Mesendoderm (in vitro differentiated cells): ENCODE measurements at regions not wholly inside any gene's neighbourhood (a gene's known extent, or its start where the extent isn't known, plus 50 kb on each side); places are given as distances from the start of the nearest gene placed in this dataset.
"Not testable (repeated sequence)": the region's sequence is repeated elsewhere in the genome, so short reads cannot be mapped to it uniquely, and the experiment has no call there.

ENCODE experiments used
- DNase-seq: peaks from one replicate; pipeline ENCODE4 v3.0.0; 2013
- H2AK5ac ChIP-seq: 2 replicates; pipeline ENCODE4 v1.6.1; 2013; ENCODE audit warnings: low read length, inconsistent platforms
- H2BK120ac ChIP-seq: 2 replicates; pipeline ENCODE4 v1.6.1; 2013; ENCODE audit warnings: low read depth, mild to moderate bottlenecking, low read length, moderate library complexity, mixed read lengths
- H2BK15ac ChIP-seq: replicated peaks from 2 replicates; pipeline ENCODE4 v1.6.1; 2013; ENCODE audit warnings: low read depth, mild to moderate bottlenecking, moderate library complexity
- H2BK5ac ChIP-seq: 2 replicates; pipeline ENCODE4 v1.6.1; 2013; ENCODE audit warnings: low read length, inconsistent platforms
- H3K18ac ChIP-seq: 2 replicates; pipeline ENCODE4 v1.6.1; 2013; ENCODE audit warnings: mild to moderate bottlenecking, low read length, mixed read lengths
- H3K23ac ChIP-seq: one replicate; pipeline ENCODE4 v1.6.1; 2013; ENCODE audit warnings: low read length
- H3K27ac ChIP-seq: 2 replicates; pipeline ENCODE4 v1.5.1; 2013; ENCODE audit warnings: low read depth, mild to moderate bottlenecking, inconsistent platforms, low read length, moderate library complexity
- H3K27me3 ChIP-seq: 2 replicates; pipeline ENCODE4 v1.6.1; 2013; ENCODE audit warnings: low read length, control low read depth, mild to moderate bottlenecking, inconsistent platforms; ENCODE audit not compliant: insufficient read depth, poor library complexity
- H3K36me3 ChIP-seq: 2 replicates; pipeline ENCODE4 v1.6.1; 2013; ENCODE audit warnings: low read length, inconsistent platforms; ENCODE audit not compliant: control insufficient read depth, insufficient read depth
- H3K4ac ChIP-seq: one replicate; pipeline ENCODE4 v1.6.1; 2013; ENCODE audit warnings: low read depth, mild to moderate bottlenecking, low read length, moderate library complexity
- H3K4me1 ChIP-seq: 2 replicates; pipeline ENCODE4 v1.6.1; 2013; ENCODE audit warnings: low read depth, low read length, inconsistent platforms; ENCODE audit not compliant: control insufficient read depth
- H3K4me2 ChIP-seq: 2 replicates; pipeline ENCODE4 v1.6.1; 2013; ENCODE audit warnings: low read length
- H3K4me3 ChIP-seq: 2 replicates; pipeline ENCODE4 v1.5.1; 2013; ENCODE audit warnings: mild to moderate bottlenecking, low read length
- H3K56ac ChIP-seq: one replicate; pipeline ENCODE4 v1.6.1; 2013; ENCODE audit warnings: low read length
- H3K79me1 ChIP-seq: 2 replicates; pipeline ENCODE4 v1.6.1; 2013; ENCODE audit warnings: low read length, inconsistent platforms
- H3K79me2 ChIP-seq: 2 replicates; pipeline ENCODE4 v1.6.1; 2013; ENCODE audit warnings: mild to moderate bottlenecking, low read length; ENCODE audit not compliant: control insufficient read depth, insufficient read depth
- H3K9ac ChIP-seq: 2 replicates; pipeline ENCODE4 v1.6.1; 2013; ENCODE audit warnings: low read length, inconsistent platforms
- H4K5ac ChIP-seq: one replicate; pipeline ENCODE4 v1.6.1; 2013; ENCODE audit warnings: low read length
- H4K8ac ChIP-seq: one replicate; pipeline ENCODE4 v1.6.1; 2013; ENCODE audit warnings: low read depth, mild to moderate bottlenecking, control low read depth, low read length, moderate library complexity
- WGBS: extraction: QIAGEN DNeasy Blood & Tissue Kit; methylation state at CpG from one replicate; pipeline ENCODE4 v1.1.7; 2013; ENCODE audit warnings: low lambda C conversion rate, missing lambda C conversion rate; ENCODE audit not compliant: insufficient coverage; ENCODE audit errors: extremely low coverage; 5-methylcytosine and 5-hydroxymethylcytosine counted together

DNA sequence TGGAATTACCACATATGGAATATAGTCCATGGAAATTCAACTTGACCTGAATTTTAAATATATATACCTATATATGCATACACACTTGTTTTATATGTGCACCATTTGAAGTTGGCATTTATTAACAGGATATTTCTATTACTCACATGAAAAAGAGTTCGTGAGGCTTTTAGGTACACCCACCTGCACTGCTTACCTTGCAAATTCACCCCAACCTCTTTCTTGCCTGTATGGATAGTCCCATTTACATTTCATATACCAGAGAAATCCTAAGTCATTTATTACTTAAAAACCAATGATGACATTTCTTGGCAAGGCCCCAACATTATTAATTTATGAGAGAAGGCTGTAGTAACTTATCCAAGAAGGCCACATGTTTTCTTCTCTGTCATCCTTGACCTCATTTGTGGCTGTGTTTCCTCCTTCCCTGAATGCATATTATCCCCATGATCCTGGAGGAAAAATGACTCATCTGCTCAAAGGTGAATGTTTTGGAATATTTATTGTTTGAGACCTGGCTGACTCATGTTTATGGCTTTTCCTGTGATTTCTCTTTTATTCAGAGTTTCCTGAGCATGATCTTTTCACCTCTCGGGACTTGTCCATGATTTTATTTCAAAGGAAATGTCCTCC, 62.2 kb upstream of the FAM241A start:
- H3K4me1 ChIP-seq, result peaks cover 1% of the 10 kb centered on the region
- H2BK15ac ChIP-seq, result no peak overlapping the region
- no peaks in the 10 kb centered on the region for H3K36me3 ChIP-seq
- no peak overlapping the region for H2BK5ac ChIP-seq
- no peak overlapping the region for H4K8ac ChIP-seq
- H3K4ac ChIP-seq, result no peak overlapping the region
- no peaks in the 10 kb centered on the region for H3K27me3 ChIP-seq
- WGBS, result no CpG with 5 or more reads among the region's 2 CpGs
- no peak overlapping the region for H3K56ac ChIP-seq
- no peaks in the 10 kb centered on the region for H3K79me2 ChIP-seq
- no peak overlapping the region for H3K9ac ChIP-seq
- H4K5ac ChIP-seq, result no peak overlapping the region
- H3K4me2 ChIP-seq, result no peak overlapping the region
- H3K18ac ChIP-seq, result no peak overlapping the region
- no peak overlapping the region for H3K4me3 ChIP-seq
- no peaks in the 10 kb centered on the region for H3K79me1 ChIP-seq
- peak overlapping the region; percentile 45 for H2BK120ac ChIP-seq
- no peak for DNase-seq
- H2AK5ac ChIP-seq, result no peak overlapping the region
- no peak overlapping the region for H3K27ac ChIP-seq
- H3K23ac ChIP-seq, result no peak overlapping the region

DNA sequence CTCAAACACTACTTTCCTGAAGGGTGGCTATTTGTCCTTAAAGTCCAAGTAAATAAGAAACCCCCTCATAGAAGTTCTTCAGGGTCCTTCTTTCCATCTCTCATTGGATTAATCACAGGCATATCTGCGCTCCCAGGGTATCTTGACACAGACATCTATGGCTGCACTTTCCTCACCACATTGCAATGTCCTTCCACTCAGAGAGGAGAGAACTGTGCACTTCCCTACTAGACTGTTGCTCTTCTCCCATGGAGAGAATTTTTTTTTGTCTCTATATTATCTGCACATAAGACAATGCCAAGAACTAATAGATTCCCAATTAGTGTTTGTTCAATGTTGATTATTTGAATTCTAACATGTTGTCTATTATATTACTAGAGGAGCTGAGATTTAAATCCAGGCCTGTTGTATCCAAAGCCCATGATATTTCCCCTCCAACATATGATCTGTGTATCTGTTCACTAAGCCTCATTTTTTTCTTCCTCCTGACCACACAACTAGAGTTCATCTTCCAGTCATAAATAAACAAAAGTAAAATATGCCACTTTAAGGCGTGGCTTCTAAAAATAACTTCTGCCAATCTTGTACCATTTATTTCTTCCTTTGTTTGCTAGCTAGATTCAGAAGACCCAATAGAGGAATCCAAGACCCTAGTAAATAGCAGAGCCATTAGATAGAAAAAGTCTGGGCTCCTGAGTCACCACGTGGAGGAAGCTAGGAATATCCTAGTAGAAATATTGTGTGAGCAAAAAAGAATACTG, 61.5 kb upstream of the FAM241A start:
- H2BK15ac ChIP-seq, result no peak overlapping the region
- no peak overlapping the region for H4K5ac ChIP-seq
- H3K27ac ChIP-seq, result no peak overlapping the region
- no peak overlapping the region for H3K56ac ChIP-seq
- H2BK120ac ChIP-seq, result peak overlapping the region; percentile 45
- DNase-seq, result no peak
- H3K9ac ChIP-seq, result no peak overlapping the region
- no peaks in the 10 kb centered on the region for H3K27me3 ChIP-seq
- H3K4me1 ChIP-seq, result no peaks in the 10 kb centered on the region
- H3K18ac ChIP-seq, result peak overlapping the region; percentile 75
- no peak overlapping the region for H4K8ac ChIP-seq
- H2AK5ac ChIP-seq, result no peak overlapping the region
- H3K79me2 ChIP-seq, result no peaks in the 10 kb centered on the region
- H3K4me2 ChIP-seq, result no peak overlapping the region
- H2BK5ac ChIP-seq, result no peak overlapping the region
- H3K4ac ChIP-seq, result no peak overlapping the region
- H3K4me3 ChIP-seq, result no peak overlapping the region
- H3K79me1 ChIP-seq, result no peaks in the 10 kb centered on the region
- no peaks in the 10 kb centered on the region for H3K36me3 ChIP-seq
- no peak overlapping the region for H3K23ac ChIP-seq
- no CpG with 5 or more reads among the region's 3 CpGs for WGBS

DNA sequence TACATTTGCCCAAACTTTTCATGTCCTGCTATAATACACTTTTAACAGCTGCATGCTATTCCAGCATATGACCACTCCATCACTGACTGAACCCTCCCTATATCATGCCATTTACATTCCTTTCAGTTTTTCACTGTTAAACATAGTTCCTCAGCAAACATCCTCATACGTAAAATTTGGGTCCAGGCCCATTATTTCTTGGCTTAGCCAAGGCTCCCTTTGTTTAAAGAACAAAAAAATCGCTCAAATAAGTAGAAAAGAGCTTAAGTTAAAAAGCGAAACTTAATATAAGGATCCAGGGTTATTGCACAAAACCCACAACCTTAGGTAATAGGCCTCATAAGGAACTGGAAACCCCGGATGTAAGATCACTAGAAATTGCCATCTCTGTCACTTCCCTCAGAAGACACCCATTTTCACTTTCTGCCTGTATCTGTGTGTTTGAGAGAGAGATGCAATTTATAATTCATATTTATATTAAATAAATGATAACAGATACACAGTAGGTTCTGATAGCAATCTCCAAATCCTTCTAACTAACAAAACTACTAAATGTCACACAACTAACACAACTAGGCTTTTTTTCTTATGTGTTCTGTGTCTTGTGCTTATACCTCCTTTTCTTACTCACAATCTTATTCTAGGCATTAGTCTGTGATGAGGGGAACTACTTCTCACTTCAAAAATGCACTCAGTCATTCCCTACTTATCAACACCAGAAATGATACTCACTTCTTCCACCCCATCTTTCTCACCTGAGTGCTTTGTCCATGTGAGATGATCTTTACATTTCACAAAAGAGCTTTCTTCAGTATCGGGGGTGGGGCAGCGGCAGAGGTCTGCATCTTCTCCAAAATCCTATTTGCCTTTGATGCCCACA, 59.9 kb upstream of the FAM241A start:
- no peak for DNase-seq
- H4K8ac ChIP-seq, result no peak overlapping the region
- no CpG with 5 or more reads among the region's 6 CpGs for WGBS
- H3K79me2 ChIP-seq, result no peaks in the 10 kb centered on the region
- peak overlapping the region; percentile 22 for H3K56ac ChIP-seq
- no peak overlapping the region for H3K27ac ChIP-seq
- no peak overlapping the region for H2BK15ac ChIP-seq
- H4K5ac ChIP-seq, result no peak overlapping the region
- H3K4ac ChIP-seq, result no peak overlapping the region
- H3K79me1 ChIP-seq, result no peaks in the 10 kb centered on the region
- no peak overlapping the region for H3K4me2 ChIP-seq
- no peak overlapping the region for H3K18ac ChIP-seq
- H3K36me3 ChIP-seq, result no peaks in the 10 kb centered on the region
- no peak overlapping the region for H2BK120ac ChIP-seq
- H3K4me3 ChIP-seq, result no peak overlapping the region
- H3K23ac ChIP-seq, result no peak overlapping the region
- no peaks in the 10 kb centered on the region for H3K4me1 ChIP-seq
- no peak overlapping the region for H2AK5ac ChIP-seq
- H2BK5ac ChIP-seq, result no peak overlapping the region
- H3K27me3 ChIP-seq, result no peaks in the 10 kb centered on the region
- H3K9ac ChIP-seq, result no peak overlapping the region

GRCh38 chr4:112086036-112086434, 59.2 kb upstream of the FAM241A start:
- H3K27me3 ChIP-seq, result no peaks in the 10 kb centered on the region
- no peaks in the 10 kb centered on the region for H3K79me2 ChIP-seq
- H3K4me3 ChIP-seq, result no peak overlapping the region
- no peak overlapping the region for H2AK5ac ChIP-seq
- no peaks in the 10 kb centered on the region for H3K79me1 ChIP-seq
- H2BK5ac ChIP-seq, result no peak overlapping the region
- no peak overlapping the region for H3K23ac ChIP-seq
- H3K4me2 ChIP-seq, result no peak overlapping the region
- peak overlapping the region; percentile 64 for H2BK120ac ChIP-seq
- no peak overlapping the region for H3K27ac ChIP-seq
- DNase-seq, result no peak
- no peak overlapping the region for H3K18ac ChIP-seq
- H4K5ac ChIP-seq, result no peak overlapping the region
- H4K8ac ChIP-seq, result no peak overlapping the region
- H2BK15ac ChIP-seq, result no peak overlapping the region
- no peak overlapping the region for H3K4ac ChIP-seq
- H3K56ac ChIP-seq, result no peak overlapping the region
- H3K9ac ChIP-seq, result no peak overlapping the region
- no peaks in the 10 kb centered on the region for H3K36me3 ChIP-seq
- H3K4me1 ChIP-seq, result no peaks in the 10 kb centered on the region

DNA sequence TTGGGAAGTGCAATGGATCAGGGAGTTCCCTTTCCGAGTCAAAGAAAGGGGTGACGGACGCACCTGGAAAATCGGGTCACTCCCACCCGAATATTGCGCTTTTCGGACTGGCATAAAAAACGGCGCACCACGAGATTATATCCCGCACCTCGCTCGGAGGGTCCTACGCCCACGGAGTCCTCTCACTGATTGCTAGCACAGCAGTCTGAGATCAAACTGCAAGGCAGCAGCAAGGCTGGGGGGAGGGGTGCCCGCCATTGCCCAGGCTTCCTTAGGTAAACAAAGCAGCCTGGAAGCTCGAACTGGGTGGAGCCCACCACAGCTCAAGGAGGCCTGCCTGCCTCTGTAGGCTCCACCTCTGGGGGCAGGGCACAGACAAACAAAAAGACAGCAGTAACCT, 58.6 kb upstream of the FAM241A start:
- no CpG with 5 or more reads among the region's 17 CpGs for WGBS
- not testable (repeated sequence) for H3K4me3 ChIP-seq, H2BK5ac ChIP-seq, H2BK15ac ChIP-seq, H3K9ac ChIP-seq, H3K79me2 ChIP-seq, H4K8ac ChIP-seq, H3K36me3 ChIP-seq, H2AK5ac ChIP-seq, H3K4me1 ChIP-seq, DNase-seq, H3K23ac ChIP-seq, H3K27ac ChIP-seq, H3K4me2 ChIP-seq, H3K27me3 ChIP-seq, H3K79me1 ChIP-seq, H3K4ac ChIP-seq, H4K5ac ChIP-seq, H3K18ac ChIP-seq, H2BK120ac ChIP-seq, H3K56ac ChIP-seq
